HCT116 (cell line): ENCODE measurements at regions not wholly inside any gene's neighbourhood (a gene's known extent, or its start where the extent isn't known, plus 50 kb on each side); places are given as distances from the start of the nearest gene placed in this dataset.

Experiments
- ATAC-seq: fragments of 200-7000 bp; cut with Tn5 transposase; 2 replicates; pipeline ENCODE4 v1.9.1; 2020; ENCODE audit warnings: mild to moderate bottlenecking, moderate library complexity
- BruUV-seq: library from RNA; stranded (reverse); fragments of 400-500 nt; replicated peaks from 2 replicates; lab custom pipeline; 2021; lab: Mats Ljungman, UMichigan
- CTCF ChIA-PET: fragments of 300-600 bp; sonication (Branson Sonifier 250); formaldehyde crosslinking; loops from one replicate; lab custom pipeline; 2021; ENCODE audit warnings: antibody characterized with exemption; lab: Charles Lee
- POLR2A ChIA-PET: fragments of 300-600, 350-600 bp; sonication (Branson Sonifier 250); formaldehyde crosslinking; loops from one replicate; lab custom pipeline; 2021; ENCODE audit warnings: antibody characterized with exemption; lab: Charles Lee
- RAD21 ChIA-PET, 2 experiments: fragments of 300-600 bp; sonication (Branson Sonifier 250); formaldehyde crosslinking; loops; one replicate each; lab custom pipeline; 2023; ENCODE audit warnings: low total read pairs in 2 of 2; ENCODE audit not compliant: uncharacterized antibody in 2 of 2, unreplicated experiment in 2 of 2, low non-redundant PET in 1 of 2; lab: Charles Lee
- DNase-seq: peaks from one replicate; pipeline ENCODE4 v3.0.0-alpha.2; 2010; ENCODE audit warnings: low read depth, low spot score
- H2AFZ ChIP-seq: fragments of 200-600 bp; shearing (Covaris generic), sonication (generic); 2 replicates; pipeline ENCODE4 v1.6.1; 2017; ENCODE audit warnings: low read depth, mixed run types, mixed read lengths, antibody characterized with exemption, low read length; ENCODE audit not compliant: poor library complexity, severe bottlenecking
- H3K27ac ChIP-seq: 2 replicates; pipeline ENCODE4 v1.5.1; 2012; ENCODE audit warnings: low read depth, low read length
- H3K27me3 ChIP-seq: fragments of 200-600 bp; sonication (generic); 2 replicates; pipeline ENCODE4 v1.6.1; 2016; ENCODE audit warnings: mixed run types, low read length, mixed read lengths; ENCODE audit not compliant: insufficient read depth
- H3K36me3 ChIP-seq, 2 experiments: fragments of 200-500 bp in 1 of 2; fragments of 200-600 bp in 1 of 2; sonication (Bioruptor generic) in 1 of 2; sonication (generic) in 1 of 2; 2 replicates each; pipeline versions ENCODE4 v1.5.1 to v1.6.1; 2014 to 2016; ENCODE audit warnings: low read length in 2 of 2, inconsistent platforms in 1 of 2, mixed read lengths in 1 of 2, mixed run types in 1 of 2; ENCODE audit not compliant: insufficient read depth in 2 of 2, control insufficient read depth in 1 of 2
- H3K4me1 ChIP-seq, 2 experiments: fragments of 200-600 bp in 1 of 2; sonication (generic) in 1 of 2; 2 replicates each; pipeline versions ENCODE4 v1.5.1 to v1.6.1; 2012 to 2017; ENCODE audit warnings: low read length in 2 of 2, inconsistent platforms in 1 of 2, mild to moderate bottlenecking in 1 of 2, mixed read lengths in 1 of 2, mixed run types in 1 of 2, moderate library complexity in 1 of 2; ENCODE audit not compliant: insufficient read depth in 2 of 2, control insufficient read depth in 1 of 2
- H3K4me2 ChIP-seq: fragments of 200-600 bp; sonication (generic); 2 replicates; pipeline ENCODE4 v1.6.1; 2017; ENCODE audit warnings: mixed run types, low read length, mixed read lengths
- H3K4me3 ChIP-seq, 2 experiments: fragments of 200-600 bp in 1 of 2; sonication (generic) in 1 of 2; replicated peaks in 1 of 2; 2 replicates each; pipeline ENCODE4 v1.5.1; 2011 to 2016; ENCODE audit warnings: low read length in 2 of 2, control low read depth in 1 of 2, low read depth in 1 of 2, mild to moderate bottlenecking in 1 of 2, mixed read lengths in 1 of 2, mixed run types in 1 of 2
- H3K79me2 ChIP-seq: fragments of 200-600 bp; sonication (generic); 2 replicates; pipeline ENCODE4 v1.6.1; 2017; ENCODE audit warnings: mild to moderate bottlenecking, mixed run types, low read length, moderate library complexity, mixed read lengths; ENCODE audit not compliant: insufficient read depth
- H3K9ac ChIP-seq: fragments of 200-600 bp; sonication (generic); 2 replicates; pipeline ENCODE4 v1.6.1; 2016; ENCODE audit warnings: low read length, mixed read lengths
- H3K9me2 ChIP-seq: fragments of 200-600 bp; sonication (generic), shearing (Covaris generic); 2 replicates; pipeline ENCODE4 v1.6.1; 2017; ENCODE audit warnings: mixed run types, mild to moderate bottlenecking, moderate library complexity; ENCODE audit not compliant: insufficient read depth
- H3K9me3 ChIP-seq, 2 experiments: fragments of 200-500 bp in 1 of 2; fragments of 200-600 bp in 1 of 2; sonication (Bioruptor generic) in 1 of 2; sonication (generic) in 1 of 2; 2 replicates each; pipeline ENCODE4 v1.6.1; 2014 to 2017; ENCODE audit warnings: low read length in 2 of 2, mixed read lengths in 2 of 2, inconsistent platforms in 1 of 2, low read depth in 1 of 2, mild to moderate bottlenecking in 1 of 2, mixed run types in 1 of 2, moderate library complexity in 1 of 2; ENCODE audit not compliant: control insufficient read depth in 1 of 2, insufficient read depth in 1 of 2
- H4K20me1 ChIP-seq: fragments of 200-600 bp; sonication (generic), shearing (Covaris generic); 2 replicates; pipeline ENCODE4 v1.6.1; 2017; ENCODE audit warnings: mixed run types, mild to moderate bottlenecking, moderate library complexity; ENCODE audit not compliant: insufficient read depth
- CBX3 ChIP-seq: IDR thresholded peaks from 2 replicates; pipeline ENCODE4 v1.6.1; 2012; ENCODE audit warnings: low read depth
- CEBPB ChIP-seq: IDR thresholded peaks from 2 replicates; pipeline ENCODE4 v1.6.1; 2012; ENCODE audit warnings: low read depth
- EGR1 ChIP-seq: IDR thresholded peaks from 2 replicates; pipeline ENCODE4 v1.6.1; 2012; ENCODE audit warnings: low read depth
- ELF1 ChIP-seq: IDR thresholded peaks from 2 replicates; pipeline ENCODE4 v1.6.1; 2012; ENCODE audit warnings: low read depth, borderline replicate concordance
- EZH2 ChIP-seq: fragments of 200-600 bp; sonication (generic); IDR thresholded peaks from 2 replicates; pipeline ENCODE4 v1.6.1; 2017; ENCODE audit warnings: antibody characterized with exemption, mixed run types
- EZH2phosphoT487 ChIP-seq: fragments of 200-600 bp; IDR thresholded peaks from 2 replicates; pipeline ENCODE4 v1.6.1; 2018; ENCODE audit warnings: antibody characterized with exemption, borderline replicate concordance
- FOSL1 ChIP-seq: IDR thresholded peaks from 2 replicates; pipeline ENCODE4 v1.6.1; 2012; ENCODE audit warnings: low read depth
- MAX ChIP-seq: IDR thresholded peaks from 2 replicates; pipeline ENCODE4 v1.6.1; 2012
- POLR2A ChIP-seq: IDR thresholded peaks from 2 replicates; pipeline ENCODE4 v1.7.0; 2011; ENCODE audit warnings: borderline replicate concordance; ENCODE audit not compliant: insufficient read depth, insufficient read length; ENCODE audit errors: extremely low read depth
- RAD21 ChIP-seq: IDR thresholded peaks from 2 replicates; pipeline ENCODE4 v1.6.1; 2012; ENCODE audit warnings: low read depth, mild to moderate bottlenecking
- REST ChIP-seq: IDR thresholded peaks from 2 replicates; pipeline ENCODE4 v1.6.1; 2012; ENCODE audit warnings: low read depth
- SIN3A ChIP-seq: IDR thresholded peaks from 2 replicates; pipeline ENCODE4 v1.6.1; 2012; ENCODE audit warnings: low read depth
- SP1 ChIP-seq: IDR thresholded peaks from 2 replicates; pipeline ENCODE4 v1.6.1; 2012; ENCODE audit warnings: low read depth
- SRF ChIP-seq: IDR thresholded peaks from 2 replicates; pipeline ENCODE4 v1.6.1; 2012; ENCODE audit warnings: low read depth
- YY1 ChIP-seq: IDR thresholded peaks from 2 replicates; pipeline ENCODE4 v1.6.1; 2011; ENCODE audit warnings: low read length, low read depth, moderate library complexity, mild to moderate bottlenecking; ENCODE audit not compliant: insufficient replicate concordance; ENCODE audit errors: extremely low read depth
- ZFX ChIP-seq: fragments of 450-650 bp; IDR thresholded peaks from 2 replicates; pipeline ENCODE4 v1.6.1; 2017
- ZNF274 ChIP-seq: fragments of 200-500 bp; sonication (Bioruptor generic); IDR thresholded peaks from 2 replicates; pipeline ENCODE4 v1.6.1; 2014; ENCODE audit warnings: mild to moderate bottlenecking, low read depth, low read length, inconsistent platforms
- intact Hi-C: fragments of 100-400 bp; cut with micrococcal nuclease; formaldehyde crosslinking; loops from 2 replicates; pipeline ENCODE4 v1.10.0; 2022

- Histone ChIP-seq H3K4me1 (no peaks in the 10 kb centered on the region), H3K9ac (no peak overlapping the region), H3K27me3 (no peaks in the 10 kb centered on the region), H3K27ac (no peak overlapping the region), H3K4me3 (no peak overlapping the region), H4K20me1 (no peaks in the 10 kb centered on the region), H3K9me3 (peaks cover 16% of the 10 kb centered on the region in 2 experiments; a peak in 2 of 4 replicates), H3K4me2 (no peak overlapping the region), H3K36me3 (no peaks in the 10 kb centered on the region), H2AFZ (no peak overlapping the region), H3K79me2 (no peaks in the 10 kb centered on the region), H3K9me2 (no peaks in the 10 kb centered on the region)
- intact Hi-C loops = no loop called here
- TF ChIP-seq REST = no peak
- no peak for TF ChIP-seq EGR1
- no peak for TF ChIP-seq FOSL1
- TF ChIP-seq POLR2A = no peak
- TF ChIP-seq EZH2phosphoT487 = no peak
- ChIA-PET RAD21 (no interaction called here), CTCF (no interaction called here), POLR2A (no interaction called here)
- no peak for DNase-seq
- no TSS peak for BruUV-seq
- ATAC-seq = no peak
These were observed 1049.9 kb downstream of the TSN start for GRCh38 chr2:122805346-122805745.

- Histone ChIP-seq H2AFZ (no peak overlapping the region), H3K9me2 (no peaks in the 10 kb centered on the region), H3K27ac (no peak overlapping the region), H4K20me1 (no peaks in the 10 kb centered on the region), H3K36me3 (no peaks in the 10 kb centered on the region), H3K4me3 (no peak overlapping the region), H3K79me2 (no peaks in the 10 kb centered on the region), H3K9ac (no peak overlapping the region), H3K4me1 (no peaks in the 10 kb centered on the region), H3K4me2 (no peak overlapping the region), H3K27me3 (no peaks in the 10 kb centered on the region), H3K9me3 (peaks cover 10 to 12% of the 10 kb centered on the region in 2 experiments; a peak in 2 of 4 replicates)
- intact Hi-C loops = no loop called here
- ATAC-seq = no peak
- ChIA-PET CTCF (no interaction called here), POLR2A (no interaction called here), RAD21 (no interaction called here)
- no peak for DNase-seq
- no TSS peak for BruUV-seq
- TF ChIP-seq SIN3A = no peak
- no peak for TF ChIP-seq EGR1
- no peak for TF ChIP-seq CEBPB
- no peak for TF ChIP-seq CBX3
- no peak for TF ChIP-seq POLR2A
- no peak for TF ChIP-seq ZNF274
- TF ChIP-seq RAD21 = no peak
- TF ChIP-seq YY1 = no peak
- no peak for TF ChIP-seq ELF1
- no peak for TF ChIP-seq MAX
- TF ChIP-seq ZFX = no peak
- TF ChIP-seq EZH2 = no peak
- TF ChIP-seq FOSL1 = no peak
- TF ChIP-seq SP1 = no peak
- no peak for TF ChIP-seq SRF
These were observed 1053.0 kb downstream of the TSN start for GRCh38 chr2:122808286-122808969.
